GM21737 (cell line): ENCODE measurements at regions not wholly inside any gene's neighbourhood (a gene's known extent, or its start where the extent isn't known, plus 50 kb on each side); places are given as distances from the start of the nearest gene placed in this dataset.

Experiments used
- ATAC-seq: cut with Tn5 transposase; IDR thresholded peaks from one replicate; pipeline ENCODE4 v1.9.1; 2021; ENCODE audit warnings: mild to moderate bottlenecking, moderate library complexity; ENCODE audit not compliant: unreplicated experiment

DNA sequence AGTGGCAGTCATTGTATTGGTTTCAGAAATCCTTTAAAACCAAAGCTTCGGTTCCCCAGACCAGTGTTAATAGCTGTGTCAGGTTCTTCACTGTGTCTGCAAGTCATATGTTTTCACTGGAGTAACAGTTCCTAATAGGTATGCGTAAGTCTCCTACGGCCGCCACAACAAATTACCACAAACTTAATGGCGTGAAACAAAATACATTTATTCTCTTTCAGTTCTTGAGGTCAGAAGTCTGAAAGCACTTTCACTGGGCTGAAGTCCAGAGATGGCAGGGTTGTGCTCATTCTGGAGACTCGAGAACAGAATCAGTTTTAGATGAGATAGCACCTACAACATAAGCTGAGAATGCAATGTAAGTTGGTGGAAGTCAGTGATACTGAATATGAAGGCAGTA lies 556.2 kb downstream of the TLE4 start:
- ATAC-seq: no peak

DNA sequence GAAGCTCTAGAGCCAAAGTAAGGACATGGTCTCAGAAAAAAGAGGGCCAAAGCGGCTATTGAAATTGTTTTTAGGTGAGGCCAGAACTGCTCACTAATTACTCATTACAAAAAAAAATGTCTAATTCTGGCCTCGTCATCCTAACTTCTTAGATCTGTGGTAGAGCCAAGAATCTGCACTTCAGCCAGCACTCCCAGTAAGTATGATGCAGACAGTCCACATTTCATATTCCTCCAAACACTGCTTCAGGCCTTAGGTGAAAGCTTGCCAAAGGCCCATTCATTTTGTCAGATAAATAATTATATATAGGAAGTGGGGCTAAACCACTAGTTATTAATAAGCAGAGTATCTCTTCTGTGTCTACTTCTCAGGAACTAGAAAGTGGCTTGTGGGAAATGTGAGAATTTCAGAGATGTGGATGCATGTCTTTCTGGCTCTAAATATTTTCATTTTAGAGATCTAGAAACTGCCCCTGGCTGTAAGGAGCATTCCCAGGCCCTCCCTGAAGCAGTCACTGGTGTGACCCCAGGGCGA lies 554.0 kb downstream of the TLE4 start:
- no peak for ATAC-seq

DNA sequence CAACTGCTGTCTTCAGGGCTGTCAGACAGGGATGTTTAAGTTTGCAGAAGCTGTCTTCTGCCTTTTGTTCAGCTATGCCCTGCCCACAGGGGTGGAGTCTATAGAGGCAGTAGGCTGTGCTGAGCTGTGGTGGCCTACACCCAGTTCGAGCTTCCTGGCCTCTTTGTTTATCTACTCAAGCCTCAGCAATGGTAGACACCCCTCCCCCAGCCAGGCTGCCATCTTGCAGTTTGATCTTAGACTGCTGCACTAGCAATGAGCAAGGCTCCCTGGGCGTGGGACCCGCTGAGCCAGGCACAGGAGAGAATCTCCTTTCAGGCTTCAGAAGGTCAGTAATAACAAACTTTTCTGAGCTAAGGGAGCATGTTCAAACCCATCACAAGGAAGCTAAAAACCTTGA lies 545.3 kb downstream of the TLE4 start:
- ATAC-seq: no peak

DNA sequence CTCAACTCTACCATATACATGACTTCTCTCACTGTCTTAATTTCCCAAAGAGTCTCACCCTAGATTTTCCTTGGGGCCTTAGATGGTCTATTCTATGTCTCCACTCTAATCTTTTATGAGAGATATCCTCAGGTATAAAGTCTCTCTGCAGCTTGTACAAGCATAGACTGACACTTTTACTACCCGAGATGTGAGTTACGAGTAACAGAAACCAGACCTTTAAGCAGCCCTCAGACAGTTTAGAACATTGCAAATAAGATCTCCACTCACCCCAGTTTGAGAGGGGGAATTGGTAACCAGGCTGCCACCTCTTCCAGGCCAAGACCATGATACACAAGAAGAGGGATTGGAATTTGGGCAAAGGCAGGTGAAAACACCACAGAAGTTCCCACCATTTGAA lies 542.5 kb downstream of the TLE4 start:
- no peak for ATAC-seq

DNA sequence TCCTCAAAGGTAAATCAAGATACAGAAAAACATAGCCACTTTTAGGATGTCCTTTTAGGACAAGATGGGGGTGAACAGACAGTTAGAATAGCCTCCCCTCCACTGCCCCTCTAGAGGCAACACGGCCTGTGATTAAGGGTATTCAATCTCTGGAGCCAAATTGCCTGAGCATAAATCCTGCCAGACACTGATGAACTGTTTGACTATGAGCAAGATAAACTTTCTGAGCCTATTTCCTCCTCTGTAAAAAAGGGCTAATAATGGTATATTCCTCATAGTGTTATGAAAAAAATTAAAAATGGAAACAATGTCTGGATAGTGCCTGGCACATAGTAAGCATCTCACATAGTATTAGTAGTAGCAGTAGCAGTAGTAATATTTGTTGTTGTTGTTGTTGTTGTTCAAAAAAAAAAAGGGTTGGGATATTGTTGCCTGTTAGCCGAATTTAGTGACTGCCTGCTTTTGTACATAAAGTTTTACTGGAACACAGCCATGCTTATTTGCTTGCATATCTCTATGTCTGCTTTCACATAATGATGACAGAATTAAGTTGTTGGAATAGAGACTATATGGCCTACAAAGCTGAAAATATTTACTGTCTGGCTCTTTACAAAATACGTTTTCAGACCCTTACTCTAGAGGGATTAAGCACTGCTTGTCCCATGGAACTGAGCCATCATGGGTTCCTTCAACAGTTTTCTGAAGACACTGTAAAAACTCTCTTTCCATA lies 536.3 kb downstream of the TLE4 start:
- ATAC-seq: no peak

DNA sequence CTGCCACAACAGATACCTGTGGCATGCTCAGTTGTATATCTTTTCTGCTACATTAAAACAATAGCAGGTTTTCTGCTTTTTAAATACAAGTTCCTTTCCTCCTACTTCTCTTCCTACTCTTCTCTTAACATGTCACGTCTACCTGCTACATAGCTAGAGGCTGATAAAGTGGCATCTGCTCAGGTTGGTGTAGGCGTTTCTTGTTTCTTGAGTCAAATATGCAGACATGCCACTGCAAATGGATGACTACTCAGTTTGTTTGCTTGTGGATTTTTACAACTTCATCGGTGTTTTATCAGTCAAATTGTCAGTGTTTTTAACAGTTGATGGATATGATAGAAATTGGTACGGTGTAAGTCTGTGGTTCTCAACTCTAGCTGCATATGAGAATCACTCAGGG lies 525.7 kb downstream of the TLE4 start:
- no peak for ATAC-seq

DNA sequence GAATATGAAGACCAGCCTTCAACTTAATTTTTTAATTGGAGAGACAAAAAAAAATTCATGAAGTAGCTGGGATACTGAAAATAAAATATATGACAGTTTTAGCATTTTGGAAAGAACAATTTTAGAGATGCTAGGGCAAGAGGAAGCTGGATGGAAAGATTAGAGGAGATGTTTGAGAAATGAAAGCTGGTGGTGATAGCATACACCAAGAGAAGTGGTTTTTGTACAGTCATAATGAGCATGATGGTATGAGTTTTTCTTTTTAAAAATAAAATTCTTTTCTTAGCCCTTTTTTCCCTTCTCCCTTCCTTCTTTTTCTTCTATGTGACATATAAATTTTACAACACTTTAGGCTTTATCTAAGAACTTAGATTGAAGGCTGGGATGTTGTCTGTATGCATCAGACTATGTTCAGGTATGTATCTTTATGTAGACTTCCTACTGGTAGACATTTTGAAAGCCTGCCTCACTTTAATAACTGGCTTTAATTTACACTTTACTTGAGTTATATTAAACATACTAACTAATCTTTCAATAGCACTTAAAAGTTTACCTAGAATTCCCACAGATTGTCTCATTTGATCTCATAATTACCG lies 522.5 kb downstream of the TLE4 start:
- no peak for ATAC-seq

DNA sequence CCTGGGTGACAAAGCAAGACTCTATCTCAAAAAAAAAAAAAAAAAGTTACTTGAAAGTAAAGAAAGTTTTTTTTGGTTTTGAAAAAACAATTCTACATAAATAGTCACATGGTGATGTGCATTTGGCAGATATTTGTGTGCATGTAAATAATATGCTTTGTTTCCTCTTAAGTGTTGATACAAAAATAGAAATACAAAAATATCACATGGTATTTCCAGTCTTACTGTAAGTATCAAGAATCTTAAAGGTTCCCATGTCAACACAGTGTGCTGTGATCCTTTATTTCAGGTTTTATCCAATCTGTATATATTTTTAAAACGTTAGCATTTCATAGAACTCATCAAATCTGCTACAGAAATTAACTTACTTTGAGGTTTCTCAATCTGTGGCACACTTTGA lies 521.9 kb downstream of the TLE4 start:
- no peak for ATAC-seq

DNA sequence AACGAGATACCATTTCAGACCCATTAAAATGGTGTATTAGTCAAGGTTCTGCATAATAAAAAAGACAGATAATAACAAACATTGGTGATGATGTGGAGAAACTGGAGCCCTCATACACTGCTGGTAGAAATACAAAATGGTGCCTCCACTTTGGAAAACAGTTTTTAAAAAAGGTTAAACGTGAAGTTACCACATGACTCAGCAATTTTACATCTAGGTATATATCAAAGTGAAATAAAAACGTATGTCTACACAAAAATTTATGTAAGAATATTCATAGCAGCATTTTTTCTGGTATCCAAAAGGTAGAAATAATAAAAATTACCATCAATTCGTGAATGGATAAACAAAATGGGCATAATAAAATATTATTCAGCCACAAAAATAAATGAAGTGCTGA lies 519.8 kb downstream of the TLE4 start:
- no peak for ATAC-seq

DNA sequence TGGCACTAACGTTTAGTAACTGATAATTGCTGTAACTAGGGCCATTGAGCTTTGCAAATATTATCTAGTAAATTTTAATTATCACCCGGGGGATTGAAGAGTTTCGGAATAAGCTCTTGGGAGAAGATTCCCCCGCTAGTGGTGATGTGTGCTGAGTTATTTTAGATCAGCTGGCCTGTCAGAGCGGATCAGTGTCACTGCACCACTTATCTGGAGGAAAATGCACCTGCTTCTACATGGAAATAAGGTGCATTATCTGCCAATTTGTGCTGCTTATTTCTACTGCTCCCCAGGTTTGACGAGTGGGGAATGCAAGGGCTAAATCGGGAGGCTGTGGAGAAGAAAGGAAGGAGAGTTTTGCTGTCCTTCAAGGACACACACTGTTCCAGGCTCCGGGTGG lies 518.6 kb downstream of the TLE4 start:
- ATAC-seq: no peak

DNA sequence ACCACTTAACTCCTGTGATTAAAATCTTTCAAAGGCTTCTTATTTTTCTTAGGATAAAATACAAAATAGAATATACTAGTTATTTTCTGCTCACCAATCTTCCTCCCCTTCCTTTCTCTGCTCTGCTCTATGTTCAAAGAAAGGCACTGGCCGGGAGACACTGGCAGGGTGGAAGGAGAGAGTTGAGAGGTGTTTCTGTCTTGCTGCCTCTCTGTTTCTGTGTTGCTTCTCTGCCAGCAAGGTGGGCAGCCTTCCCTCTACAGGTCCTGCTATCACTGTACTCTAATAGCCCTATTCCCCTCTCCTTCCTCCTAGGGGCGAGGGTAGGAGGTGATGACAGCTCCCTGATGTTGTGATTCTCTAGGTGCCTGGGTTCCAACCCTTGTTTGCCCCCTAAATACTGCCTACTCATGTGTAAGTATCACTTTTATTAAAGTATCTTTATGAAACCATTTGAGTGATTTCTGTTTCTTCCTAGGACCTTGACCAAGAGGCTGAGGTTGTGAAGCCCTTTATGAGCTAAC lies 515.1 kb downstream of the TLE4 start:
- no peak for ATAC-seq

DNA sequence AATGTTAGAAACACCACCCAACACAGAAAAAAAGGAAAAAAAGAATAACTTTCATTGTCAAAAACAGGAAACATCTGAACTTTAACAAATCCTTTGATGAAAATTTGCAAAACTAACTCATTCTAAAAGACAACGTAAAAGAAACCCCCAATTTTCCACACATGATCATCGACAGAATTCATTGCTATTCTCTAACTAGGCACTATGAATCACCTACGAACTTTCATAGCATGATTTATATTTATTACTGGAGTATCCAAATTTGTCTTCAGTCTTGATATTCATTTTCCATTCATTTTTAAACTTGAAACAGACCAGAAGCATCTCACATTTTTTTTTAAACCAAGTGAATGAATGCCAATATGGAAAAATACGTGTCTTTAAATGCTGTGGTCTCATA lies 514.6 kb downstream of the TLE4 start:
- no peak for ATAC-seq

DNA sequence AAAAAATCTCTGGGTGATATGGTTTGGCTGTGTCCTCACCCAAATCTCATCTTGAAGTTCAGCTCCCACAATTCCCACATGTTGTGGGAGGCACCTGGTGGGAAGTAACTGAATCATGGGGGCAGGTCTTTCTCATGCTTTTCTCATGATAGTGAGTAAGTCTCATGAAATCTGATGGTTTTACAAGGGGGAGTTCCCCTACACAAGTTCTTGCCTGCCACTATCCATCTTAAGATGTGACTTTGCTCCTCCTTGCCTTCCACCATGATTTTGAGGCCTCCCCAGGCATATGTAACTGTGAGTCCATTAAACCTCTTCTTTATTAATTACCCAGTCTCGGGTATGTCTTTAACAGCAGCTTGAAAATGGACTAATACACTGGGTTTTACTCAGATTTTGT lies 513.9 kb downstream of the TLE4 start:
- no peak for ATAC-seq

DNA sequence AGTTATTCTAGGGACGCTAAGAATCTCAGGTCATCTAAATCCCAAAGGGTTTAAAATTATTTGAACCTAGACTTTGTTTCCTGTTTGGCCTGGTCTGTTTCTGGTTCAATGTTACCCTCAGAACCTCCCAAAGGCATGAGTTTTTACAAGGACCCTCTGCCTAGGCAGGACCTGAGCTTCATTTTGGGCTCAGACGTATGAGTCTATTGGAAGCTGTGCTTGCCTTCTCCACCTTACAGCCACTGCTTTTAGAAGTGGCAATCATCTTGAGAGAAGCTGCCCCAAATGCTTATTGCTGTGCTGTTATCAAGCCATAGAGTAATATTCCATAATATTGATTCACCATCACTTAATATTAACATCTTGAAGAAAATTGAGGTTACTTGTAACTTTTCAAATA lies 510.4 kb downstream of the TLE4 start:
- no peak for ATAC-seq

DNA sequence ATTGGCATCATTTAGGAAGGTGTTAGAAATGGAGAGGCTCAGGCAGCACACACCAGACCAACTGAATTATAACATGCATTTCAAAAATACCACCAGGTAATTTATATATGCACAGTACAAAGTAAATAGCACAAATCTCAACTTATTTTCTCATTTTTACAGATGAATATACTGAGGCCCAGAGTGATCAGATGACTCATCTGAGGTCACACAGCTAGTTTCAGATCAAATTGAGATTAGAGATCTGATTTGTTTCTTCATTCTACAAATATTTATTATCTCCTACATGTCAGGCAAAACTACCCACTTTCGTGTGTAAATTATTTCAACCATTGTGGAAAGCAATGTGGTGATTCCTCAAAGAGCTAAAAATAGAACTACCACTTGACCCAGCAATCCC lies 507.1 kb downstream of the TLE4 start:
- no peak for ATAC-seq

DNA sequence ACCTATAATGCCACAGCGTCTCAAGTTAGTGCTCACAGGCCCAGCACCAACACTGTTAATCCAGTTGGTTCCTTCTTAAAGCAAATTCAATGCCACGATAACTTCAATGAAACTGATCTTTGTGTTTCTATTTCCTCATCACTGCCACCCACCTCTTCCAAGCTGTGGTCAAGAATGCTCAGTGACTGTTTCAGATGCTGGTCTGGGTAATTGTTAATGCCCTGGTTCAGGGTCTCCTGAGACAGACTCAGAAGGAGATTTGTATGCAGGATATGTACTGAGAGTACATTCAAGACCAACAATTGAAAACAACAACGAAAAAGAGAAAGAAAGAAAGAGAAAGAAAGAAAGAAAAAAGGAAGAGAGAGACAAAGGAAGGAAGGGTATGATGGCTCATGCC lies 505.3 kb downstream of the TLE4 start:
- no peak for ATAC-seq

DNA sequence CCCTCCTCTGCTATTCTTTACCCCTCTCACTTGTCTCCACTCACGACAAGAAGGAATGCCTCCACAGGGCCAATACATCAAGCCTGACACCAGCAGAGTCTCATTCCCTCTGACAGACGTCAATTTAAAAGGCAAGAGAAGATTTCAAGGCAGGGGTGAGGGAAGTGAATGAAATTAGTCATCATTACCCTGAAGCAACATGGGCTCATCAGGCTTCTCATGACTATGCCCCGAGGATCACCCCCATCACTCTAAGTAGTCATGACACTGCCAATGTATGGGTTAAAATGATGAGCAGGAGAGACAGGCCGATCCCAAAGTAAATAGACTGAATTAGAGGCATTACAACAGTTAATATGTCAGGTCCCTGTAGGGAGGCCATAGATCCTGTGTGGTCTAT lies 504.4 kb downstream of the TLE4 start:
- no peak for ATAC-seq

DNA sequence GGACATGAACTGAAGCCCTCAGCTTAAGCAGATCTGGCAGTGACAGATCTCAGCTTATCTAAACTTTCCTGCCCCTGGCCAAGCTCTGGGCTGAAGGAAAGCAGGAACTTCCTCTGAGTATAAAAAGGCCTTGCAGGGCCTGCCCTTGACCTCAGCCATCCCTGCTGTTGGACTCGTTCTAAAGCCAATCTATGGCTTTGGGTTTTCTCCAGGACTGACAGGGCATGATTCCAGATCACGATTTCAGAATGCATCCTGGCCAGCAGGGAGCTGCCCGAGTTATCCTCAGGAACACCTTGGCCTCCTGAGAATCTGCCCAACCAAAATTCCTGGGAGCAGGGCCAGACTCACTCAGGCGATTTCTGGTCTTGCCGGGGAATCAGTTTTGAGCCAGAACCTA lies 502.7 kb downstream of the TLE4 start:
- ATAC-seq: no peak

DNA sequence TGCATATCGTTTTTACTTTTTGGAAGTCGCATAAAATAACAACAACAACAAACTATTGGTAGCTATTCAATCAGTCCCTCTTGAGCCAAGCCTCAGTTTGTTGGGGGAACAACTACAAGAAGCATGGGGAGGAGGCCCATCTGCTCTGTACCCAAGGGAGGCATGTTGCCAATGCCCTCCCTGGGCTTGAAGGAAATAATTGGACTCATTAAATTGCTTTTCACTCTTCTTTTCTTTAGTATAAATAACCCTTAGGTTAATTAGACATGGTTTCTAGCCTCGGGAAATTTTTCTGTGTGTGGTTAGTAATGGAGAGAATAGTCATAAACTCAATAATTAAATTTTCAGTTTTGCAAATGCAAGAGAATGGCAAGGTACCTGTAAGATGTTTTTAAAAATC lies 500.7 kb downstream of the TLE4 start:
- ATAC-seq: no peak

DNA sequence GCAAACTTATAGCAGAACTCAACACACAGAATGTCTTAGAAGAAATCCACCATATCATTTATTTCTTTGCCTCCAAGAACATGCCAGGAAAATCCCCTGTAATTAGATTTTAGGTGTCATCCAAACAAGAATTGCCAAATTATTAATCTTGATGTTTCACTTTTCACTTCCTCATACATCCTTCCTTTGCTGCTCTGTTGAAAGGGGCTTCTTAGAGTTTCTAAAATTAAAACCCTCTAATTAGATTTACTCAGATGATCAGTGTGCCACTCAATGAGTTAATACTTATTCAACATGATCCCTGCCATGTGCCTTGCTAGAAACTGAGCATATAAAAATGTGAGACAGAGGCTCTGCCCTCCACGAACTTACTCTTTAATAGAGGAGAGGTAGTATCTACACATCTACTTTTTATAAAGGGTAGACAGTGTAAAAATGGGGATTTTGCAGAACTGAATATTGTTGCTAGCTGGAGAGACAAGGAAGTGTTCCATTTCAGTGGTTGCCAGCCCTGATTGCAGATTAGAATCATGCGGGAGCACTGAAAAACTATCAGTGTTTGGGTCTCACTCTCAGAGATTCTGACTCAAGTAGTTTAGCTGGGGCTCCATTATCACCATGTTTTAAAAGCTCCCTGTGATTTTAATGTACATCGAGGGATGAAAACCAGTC lies 498.4 kb downstream of the TLE4 start:
- no peak for ATAC-seq

DNA sequence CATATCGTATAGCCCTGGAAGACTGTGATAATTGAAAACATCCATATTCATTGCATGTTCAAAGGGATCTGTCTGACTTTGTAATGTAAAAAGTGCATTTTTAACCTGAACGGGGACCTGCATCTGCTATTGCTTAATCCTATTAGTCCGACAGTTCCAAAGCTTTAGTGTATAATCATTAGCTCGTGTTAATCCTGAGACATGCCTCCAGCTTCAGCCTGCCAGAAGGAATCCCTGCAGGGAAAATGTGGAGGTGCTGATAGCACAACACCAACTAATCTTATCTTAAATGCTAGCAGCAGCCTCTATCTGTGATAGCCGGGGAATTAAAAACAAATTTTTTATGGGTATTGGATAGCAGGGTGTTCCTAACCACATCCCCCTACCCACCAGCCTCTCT lies 495.2 kb downstream of the TLE4 start:
- ATAC-seq: no peak

DNA sequence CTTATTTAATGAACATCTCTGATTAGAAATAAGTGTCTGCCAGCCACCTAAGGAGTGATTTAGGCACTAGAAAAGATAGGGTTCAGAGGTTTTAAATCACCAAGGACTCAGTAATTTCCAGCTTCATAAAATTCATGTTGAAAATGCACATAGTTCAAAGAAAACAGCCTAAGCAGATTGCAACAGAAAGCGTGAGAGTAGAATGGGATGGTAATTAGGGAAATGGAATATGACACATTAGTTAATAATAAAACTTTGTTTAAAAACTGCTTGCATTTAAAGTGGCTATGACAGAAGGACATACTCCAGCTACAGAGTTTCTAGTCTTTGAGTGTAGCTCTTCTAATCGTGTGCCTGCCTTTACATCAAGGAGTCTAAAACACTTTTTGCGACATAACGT lies 490.8 kb downstream of the TLE4 start:
- no peak for ATAC-seq
